IMR-90 (cell line): ENCODE measurements at regions not wholly inside any gene's neighbourhood (a gene's known extent, or its start where the extent isn't known, plus 50 kb on each side); places are given as distances from the start of the nearest gene placed in this dataset.

Experiments
- ATAC-seq: fragments of 200-7000 bp; cut with Tn5 transposase; 2 replicates; pipeline ENCODE4 v1.9.1; 2020; ENCODE audit warnings: low read depth, mild to moderate bottlenecking, moderate library complexity
- BruUV-seq: library from RNA; stranded (reverse); fragments of 400-500 nt; replicated peaks from 2 replicates; lab custom pipeline; 2021; lab: Mats Ljungman, UMichigan
- CTCF ChIA-PET: fragments of 300-600 bp; formaldehyde crosslinking; extraction: SDS; loops from one replicate; lab custom pipeline; 2021; ENCODE audit warnings: antibody characterized with exemption; lab: Yijun Ruan, JAX
- POLR2A ChIA-PET: fragments of 300-600 bp; sonication (Branson Sonifier 250); formaldehyde crosslinking; loops from one replicate; lab custom pipeline; 2022; ENCODE audit warnings: antibody characterized with exemption; ENCODE audit not compliant: unreplicated experiment; lab: Charles Lee
- DNase-seq: peaks from one replicate; pipeline ENCODE4 v3.0.0; 2013
- H2AFZ ChIP-seq: replicated peaks from 2 replicates; pipeline ENCODE3; 2013; ENCODE audit warnings: low read length, mild to moderate bottlenecking; ENCODE audit not compliant: poor library complexity
- H2AK5ac ChIP-seq: 2 replicates; pipeline ENCODE4 v1.6.1; 2013; ENCODE audit warnings: low read depth, low read length, inconsistent platforms
- H2AK9ac ChIP-seq: replicated peaks from 2 replicates; pipeline ENCODE3; 2013; ENCODE audit warnings: mild to moderate bottlenecking, low read depth, low read length, moderate library complexity; ENCODE audit not compliant: poor library complexity
- H2BK120ac ChIP-seq: 2 replicates; pipeline ENCODE4 v1.6.1; 2013; ENCODE audit warnings: low read depth, low read length, inconsistent platforms
- H2BK15ac ChIP-seq: 3 replicates; pipeline ENCODE4 v1.6.1; 2013; ENCODE audit warnings: low read depth, low read length, inconsistent platforms
- H2BK20ac ChIP-seq: 2 replicates; pipeline ENCODE4 v1.6.1; 2013; ENCODE audit warnings: low read depth, mild to moderate bottlenecking, inconsistent platforms, low read length, moderate library complexity
- H2BK5ac ChIP-seq: 2 replicates; pipeline ENCODE4 v1.6.1; 2013; ENCODE audit warnings: mild to moderate bottlenecking, low read depth, low read length, inconsistent platforms; ENCODE audit not compliant: poor library complexity, severe bottlenecking
- H3K14ac ChIP-seq: replicated peaks from 2 replicates; pipeline ENCODE4 v1.6.1; 2013; ENCODE audit warnings: low read depth, low read length, inconsistent platforms
- H3K18ac ChIP-seq: 2 replicates; pipeline ENCODE4 v1.6.1; 2013; ENCODE audit warnings: low read depth, low read length, control low read depth
- H3K23ac ChIP-seq: 2 replicates; pipeline ENCODE4 v1.6.1; 2013; ENCODE audit warnings: low read depth, low read length, inconsistent platforms
- H3K27ac ChIP-seq: 2 replicates; pipeline ENCODE4 v1.5.1; 2013; ENCODE audit warnings: mild to moderate bottlenecking, control low read depth, low read length; ENCODE audit not compliant: insufficient read depth
- H3K27me3 ChIP-seq: 2 replicates; pipeline ENCODE4 v1.6.1; 2013; ENCODE audit warnings: low read length; ENCODE audit not compliant: control insufficient read depth, insufficient read depth
- H3K36me3 ChIP-seq: 2 replicates; pipeline ENCODE4 v1.6.1; 2013; ENCODE audit warnings: low read length, mixed read lengths; ENCODE audit not compliant: control insufficient read depth, insufficient read depth
- H3K4ac ChIP-seq: 2 replicates; pipeline ENCODE4 v1.6.1; 2013; ENCODE audit warnings: low read depth, low read length, inconsistent platforms
- H3K4me1 ChIP-seq: 2 replicates; pipeline ENCODE4 v1.6.1; 2013; ENCODE audit warnings: low read length, mixed read lengths; ENCODE audit not compliant: control insufficient read depth, insufficient read depth
- H3K4me2 ChIP-seq: 2 replicates; pipeline ENCODE4 v1.6.1; 2013; ENCODE audit warnings: low read depth, mild to moderate bottlenecking, control low read depth, low read length, moderate library complexity
- H3K4me3 ChIP-seq: 2 replicates; pipeline ENCODE4 v1.5.1; 2013; ENCODE audit warnings: low read depth, mild to moderate bottlenecking, control low read depth, low read length, moderate library complexity; ENCODE audit not compliant: insufficient read depth
- H3K56ac ChIP-seq: 2 replicates; pipeline ENCODE4 v1.6.1; 2013; ENCODE audit warnings: low read length, inconsistent platforms; ENCODE audit not compliant: insufficient read depth; ENCODE audit errors: extremely low read depth
- H3K79me1 ChIP-seq, 2 experiments: 2 replicates each; pipeline ENCODE4 v1.6.1; 2013; ENCODE audit warnings: low read length in 2 of 2, inconsistent platforms in 1 of 2, low read depth in 1 of 2
- H3K9ac ChIP-seq: 2 replicates; pipeline ENCODE4 v1.6.1; 2013; ENCODE audit warnings: low read depth, low read length, control low read depth
- H3K9me1 ChIP-seq: 2 replicates; pipeline ENCODE4 v1.6.1; 2013; ENCODE audit warnings: low read length, inconsistent platforms; ENCODE audit not compliant: insufficient read depth
- H3K9me3 ChIP-seq: 2 replicates; pipeline ENCODE4 v1.6.1; 2013; ENCODE audit warnings: low read length; ENCODE audit not compliant: control insufficient read depth, insufficient read depth
- H4K20me1 ChIP-seq: 2 replicates; pipeline ENCODE4 v1.6.1; 2013; ENCODE audit warnings: low read length, inconsistent platforms; ENCODE audit not compliant: insufficient read depth
- H4K5ac ChIP-seq: 2 replicates; pipeline ENCODE4 v1.6.1; 2013; ENCODE audit warnings: mild to moderate bottlenecking, low read depth, low read length, control low read depth
- H4K8ac ChIP-seq, 2 experiments: 2 replicates each; pipeline ENCODE4 v1.6.1; 2013; ENCODE audit warnings: low read depth in 2 of 2, low read length in 2 of 2, control low read depth in 1 of 2, inconsistent platforms in 1 of 2
- H4K91ac ChIP-seq: 2 replicates; pipeline ENCODE4 v1.6.1; 2013; ENCODE audit warnings: low read depth, low read length, inconsistent platforms; ENCODE audit not compliant: insufficient read depth
- BHLHE40 ChIP-seq: fragments of 150-350 bp; IDR thresholded peaks from 2 replicates; pipeline ENCODE4 v1.6.1; 2016; ENCODE audit warnings: mild to moderate bottlenecking, low read depth, low read length
- CEBPB ChIP-seq: IDR thresholded peaks from 2 replicates; pipeline ENCODE4 v1.6.1; 2012; ENCODE audit warnings: low read depth, low read length, improper control_type of control experiment
- CHD1 ChIP-seq: IDR thresholded peaks from 2 replicates; pipeline ENCODE4 v1.6.1; 2012; ENCODE audit warnings: low read depth, low read length, improper control_type of control experiment
- FOS ChIP-seq: fragments of 150-350 bp; IDR thresholded peaks from 2 replicates; pipeline ENCODE4 v1.6.1; 2016; ENCODE audit warnings: low read depth, low read length
- MAFK ChIP-seq: IDR thresholded peaks from 2 replicates; pipeline ENCODE4 v1.6.1; 2012; ENCODE audit warnings: low read depth, low read length, improper control_type of control experiment
- MAZ ChIP-seq: IDR thresholded peaks from 2 replicates; pipeline ENCODE4 v1.6.1; 2012; ENCODE audit warnings: low read depth, mild to moderate bottlenecking, low read length, improper control_type of control experiment, moderate library complexity, borderline replicate concordance
- MXI1 ChIP-seq: IDR thresholded peaks from 2 replicates; pipeline ENCODE4 v1.6.1; 2012; ENCODE audit warnings: low read depth, mild to moderate bottlenecking, low read length, moderate library complexity, borderline replicate concordance
- NFE2L2 ChIP-seq: fragments of 150-350 bp; IDR thresholded peaks from 2 replicates; pipeline ENCODE4 v1.6.1; 2016; ENCODE audit warnings: low read depth, mild to moderate bottlenecking, low read length
- POLR2A ChIP-seq: IDR thresholded peaks from 2 replicates; pipeline ENCODE4 v1.6.1; 2012; ENCODE audit warnings: mild to moderate bottlenecking, low read depth, low read length
- RAD21 ChIP-seq: IDR thresholded peaks from 2 replicates; pipeline ENCODE4 v1.6.1; 2012; ENCODE audit warnings: low read length, improper control_type of control experiment
- RCOR1 ChIP-seq: IDR thresholded peaks from 2 replicates; pipeline ENCODE4 v1.6.1; 2012; ENCODE audit warnings: mild to moderate bottlenecking, low read length, improper control_type of control experiment; ENCODE audit not compliant: insufficient replicate concordance
- RFX5 ChIP-seq: IDR thresholded peaks from 2 replicates; pipeline ENCODE4 v1.8.0; 2012; ENCODE audit warnings: low read depth, mild to moderate bottlenecking, low read length, moderate library complexity
- SMC3 ChIP-seq: fragments of 150-350 bp; IDR thresholded peaks from 2 replicates; pipeline ENCODE4 v1.6.1; 2016; ENCODE audit warnings: low read depth, mild to moderate bottlenecking, antibody characterized with exemption, low read length, moderate library complexity
- WGBS, 2 experiments: methylation state at CpG; one replicate each; pipeline versions ENCODE4 v1.1.5 to v1.1.7; 2013; ENCODE audit warnings: missing lambda C conversion rate in 2 of 2; ENCODE audit not compliant: insufficient read length in 1 of 2; ENCODE audit errors: extremely low coverage in 2 of 2; 5-methylcytosine and 5-hydroxymethylcytosine counted together
- dilution Hi-C: fragments of 300-500 bp; cut with HindIII; formaldehyde crosslinking; loops from one replicate; pipeline ENCODE4 v1.14.3; 2018; ENCODE audit warnings: low sequenced_read_pairs; ENCODE audit not compliant: unreplicated experiment
- in situ Hi-C: fragments of 300-500 bp; cut with MboI; formaldehyde crosslinking; loops from 3 replicates; pipeline ENCODE4 v1.14.3; 2019; ENCODE audit warnings: low sequenced_read_pairs, inconsistent platforms, mixed read lengths
- intact Hi-C: fragments of 100-400 bp; cut with micrococcal nuclease; formaldehyde crosslinking; loops from 2 replicates; pipeline ENCODE4 v1.10.0; 2022
- TF ChIP-seq, protein P1 (sequence below): fragments of 150-350 bp; IDR thresholded peaks from 2 replicates; pipeline ENCODE4 v1.6.1; 2017; ENCODE audit warnings: mild to moderate bottlenecking, antibody characterized with exemption, low read length, low read depth
- TF ChIP-seq, protein P2 (sequence below): fragments of 150-350 bp; IDR thresholded peaks from 2 replicates; pipeline ENCODE4 v1.6.1; 2016; ENCODE audit warnings: low read depth, mild to moderate bottlenecking, low read length, moderate library complexity, borderline replicate concordance
- TF ChIP-seq, protein P3 (sequence below): conservative IDR thresholded peaks from 2 replicates; pipeline ENCODE4 v1.5.1; 2012; ENCODE audit warnings: mild to moderate bottlenecking, low read depth, low read length, improper control_type of control experiment

DNA sequence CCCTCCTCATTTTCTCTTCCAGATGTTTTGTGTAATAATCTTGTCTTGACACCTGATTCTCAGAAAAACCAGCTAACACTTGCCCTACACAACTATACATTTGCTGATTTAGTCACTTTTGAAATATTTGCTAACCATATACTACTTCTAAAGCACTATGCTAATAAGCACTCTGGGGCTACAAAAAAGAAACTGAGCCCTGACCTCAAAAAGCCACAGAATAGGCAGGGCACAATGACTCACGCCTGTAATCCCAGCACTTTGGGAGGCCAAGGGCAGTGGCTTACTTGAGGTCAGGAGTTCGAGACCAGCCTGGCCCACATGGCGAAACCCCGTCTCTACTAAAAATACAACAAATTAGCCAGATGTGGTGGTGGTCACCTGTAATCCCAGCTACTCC lies 266.0 kb downstream of the RAD51AP2 start:
- no peak overlapping the region for H2AK5ac ChIP-seq
- H3K23ac ChIP-seq = no peak overlapping the region
- H2BK120ac ChIP-seq = no peak overlapping the region
- H3K9me1 ChIP-seq = no peaks in the 10 kb centered on the region
- no TSS peak for BruUV-seq
- CTCF ChIA-PET = no interaction called here
- POLR2A ChIA-PET = no interaction called here
- H3K36me3 ChIP-seq = no peaks in the 10 kb centered on the region
- H3K79me1 ChIP-seq = no peaks in the 10 kb centered on the region
- no peak overlapping the region for H2BK20ac ChIP-seq
- H3K4me1 ChIP-seq = no peaks in the 10 kb centered on the region
- no peaks in the 10 kb centered on the region for H3K9me3 ChIP-seq
- H3K14ac ChIP-seq = no peak overlapping the region
- intact Hi-C loops (no loop called here), in situ Hi-C loops (no loop called here), dilution Hi-C loops (no loop called here)
- no CpG with 5 or more reads among the region's 4 CpGs for WGBS, 2 experiments
- no peak overlapping the region for H4K5ac ChIP-seq
- no peak overlapping the region for H2AK9ac ChIP-seq
- H3K18ac ChIP-seq = no peak overlapping the region
- H3K9ac ChIP-seq = no peak overlapping the region
- H4K91ac ChIP-seq = no peak overlapping the region
- no peak overlapping the region for H3K4me2 ChIP-seq
- H3K27me3 ChIP-seq = no peaks in the 10 kb centered on the region
- H2BK5ac ChIP-seq = no peak overlapping the region
- DNase-seq (no peak), ATAC-seq (no peak)
- H2BK15ac ChIP-seq = no peak overlapping the region
- no peak overlapping the region for H3K4me3 ChIP-seq
- no peak overlapping the region for H4K8ac ChIP-seq
- H3K4ac ChIP-seq = no peak overlapping the region
- no peaks in the 10 kb centered on the region for H4K20me1 ChIP-seq
- H3K56ac ChIP-seq = no peak overlapping the region
- H3K27ac ChIP-seq = no peak overlapping the region
- H2AFZ ChIP-seq = no peak overlapping the region
- TF ChIP-seq CHD1 = no peak
- TF ChIP-seq MXI1 = no peak
- TF ChIP-seq, protein P1, sequence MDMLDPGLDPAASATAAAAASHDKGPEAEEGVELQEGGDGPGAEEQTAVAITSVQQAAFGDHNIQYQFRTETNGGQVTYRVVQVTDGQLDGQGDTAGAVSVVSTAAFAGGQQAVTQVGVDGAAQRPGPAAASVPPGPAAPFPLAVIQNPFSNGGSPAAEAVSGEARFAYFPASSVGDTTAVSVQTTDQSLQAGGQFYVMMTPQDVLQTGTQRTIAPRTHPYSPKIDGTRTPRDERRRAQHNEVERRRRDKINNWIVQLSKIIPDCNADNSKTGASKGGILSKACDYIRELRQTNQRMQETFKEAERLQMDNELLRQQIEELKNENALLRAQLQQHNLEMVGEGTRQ = no peak
- no peak for TF ChIP-seq NFE2L2
- no peak for TF ChIP-seq POLR2A
- TF ChIP-seq FOS = no peak
- no peak for TF ChIP-seq MAFK
- TF ChIP-seq, protein P2, sequence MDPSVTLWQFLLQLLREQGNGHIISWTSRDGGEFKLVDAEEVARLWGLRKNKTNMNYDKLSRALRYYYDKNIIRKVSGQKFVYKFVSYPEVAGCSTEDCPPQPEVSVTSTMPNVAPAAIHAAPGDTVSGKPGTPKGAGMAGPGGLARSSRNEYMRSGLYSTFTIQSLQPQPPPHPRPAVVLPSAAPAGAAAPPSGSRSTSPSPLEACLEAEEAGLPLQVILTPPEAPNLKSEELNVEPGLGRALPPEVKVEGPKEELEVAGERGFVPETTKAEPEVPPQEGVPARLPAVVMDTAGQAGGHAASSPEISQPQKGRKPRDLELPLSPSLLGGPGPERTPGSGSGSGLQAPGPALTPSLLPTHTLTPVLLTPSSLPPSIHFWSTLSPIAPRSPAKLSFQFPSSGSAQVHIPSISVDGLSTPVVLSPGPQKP = no peak
- TF ChIP-seq, protein P3, sequence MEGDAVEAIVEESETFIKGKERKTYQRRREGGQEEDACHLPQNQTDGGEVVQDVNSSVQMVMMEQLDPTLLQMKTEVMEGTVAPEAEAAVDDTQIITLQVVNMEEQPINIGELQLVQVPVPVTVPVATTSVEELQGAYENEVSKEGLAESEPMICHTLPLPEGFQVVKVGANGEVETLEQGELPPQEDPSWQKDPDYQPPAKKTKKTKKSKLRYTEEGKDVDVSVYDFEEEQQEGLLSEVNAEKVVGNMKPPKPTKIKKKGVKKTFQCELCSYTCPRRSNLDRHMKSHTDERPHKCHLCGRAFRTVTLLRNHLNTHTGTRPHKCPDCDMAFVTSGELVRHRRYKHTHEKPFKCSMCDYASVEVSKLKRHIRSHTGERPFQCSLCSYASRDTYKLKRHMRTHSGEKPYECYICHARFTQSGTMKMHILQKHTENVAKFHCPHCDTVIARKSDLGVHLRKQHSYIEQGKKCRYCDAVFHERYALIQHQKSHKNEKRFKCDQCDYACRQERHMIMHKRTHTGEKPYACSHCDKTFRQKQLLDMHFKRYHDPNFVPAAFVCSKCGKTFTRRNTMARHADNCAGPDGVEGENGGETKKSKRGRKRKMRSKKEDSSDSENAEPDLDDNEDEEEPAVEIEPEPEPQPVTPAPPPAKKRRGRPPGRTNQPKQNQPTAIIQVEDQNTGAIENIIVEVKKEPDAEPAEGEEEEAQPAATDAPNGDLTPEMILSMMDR = no peak
- no peak for TF ChIP-seq MAZ
- no peak for TF ChIP-seq RCOR1
- TF ChIP-seq CEBPB = no peak
- TF ChIP-seq RFX5 = no peak
- no peak for TF ChIP-seq BHLHE40
- no peak for TF ChIP-seq SMC3
- TF ChIP-seq RAD21 = no peak
